ENCODE measurements at regions not wholly inside any gene's neighbourhood (a gene's known extent, or its start where the extent isn't known, plus 50 kb on each side); places are given as distances from the start of the nearest gene placed in this dataset.
"Not testable (repeated sequence)": the region's sequence is repeated elsewhere in the genome, so short reads cannot be mapped to it uniquely, and the experiment has no call there.

- DNase-seq = no peak
Measured at GRCh38 chr9:81424431-81424830, 264.9 kb downstream of the TLE1 start.

GRCh38 chr9:81423589-81424326, 265.6 kb downstream of the TLE1 start:
- no peak for DNase-seq

GRCh38 chr9:81421090-81421489, 268.3 kb downstream of the TLE1 start:
- DNase-seq = not testable (repeated sequence)

- no peak for DNase-seq
Measured at GRCh38 chr9:81420024-81420423, 269.3 kb downstream of the TLE1 start.

GRCh38 chr9:81417941-81418340, 271.4 kb downstream of the TLE1 start:
- no peak for DNase-seq

- no peak for DNase-seq
Measured at GRCh38 chr9:81417299-81417675, 272.1 kb downstream of the TLE1 start.

GRCh38 chr9:81416476-81417298, 272.7 kb downstream of the TLE1 start:
- no peak for DNase-seq

- no peak for DNase-seq
Measured at GRCh38 chr9:81414836-81415235, 274.5 kb downstream of the TLE1 start.

- no peak for DNase-seq
Measured at GRCh38 chr9:81411961-81412360, 277.4 kb downstream of the TLE1 start.

GRCh38 chr9:81410201-81410600, 279.1 kb downstream of the TLE1 start:
- DNase-seq = no peak

- DNase-seq = peak; percentile 20
Measured at GRCh38 chr9:81408951-81409350, 280.4 kb downstream of the TLE1 start.

- no peak for DNase-seq
Measured at GRCh38 chr9:81404931-81405598, 284.3 kb downstream of the TLE1 start.

GRCh38 chr9:81397481-81398381, 291.6 kb downstream of the TLE1 start:
- DNase-seq = no peak

GRCh38 chr9:81396528-81396927, 292.8 kb downstream of the TLE1 start:
- DNase-seq = no peak

GRCh38 chr9:81395676-81396054, 293.7 kb downstream of the TLE1 start:
- DNase-seq = no peak

- DNase-seq = no peak
Measured at GRCh38 chr9:81394881-81395675, 294.3 kb downstream of the TLE1 start.

GRCh38 chr9:81393985-81394811, 295.1 kb downstream of the TLE1 start:
- no peak for DNase-seq

- DNase-seq = no peak
Measured at GRCh38 chr9:81391457-81391825, 297.9 kb downstream of the TLE1 start.

GRCh38 chr9:81390792-81391456, 298.4 kb downstream of the TLE1 start:
- no peak for DNase-seq

GRCh38 chr9:81389569-81389993, 299.8 kb downstream of the TLE1 start:
- no peak for DNase-seq
